B cell (primary cell): ENCODE measurements at regions not wholly inside any gene's neighbourhood (a gene's known extent, or its start where the extent isn't known, plus 50 kb on each side); places are given as distances from the start of the nearest gene placed in this dataset.

Source experiments
- ATAC-seq: fragments of 200-7000 bp; cut with Tn5 transposase; one replicate; pipeline ENCODE4 v1.10.0; 2021; ENCODE audit warnings: low read depth, mild to moderate bottlenecking, moderate number of reproducible peaks, moderate library complexity
- CTCF ChIA-PET: fragments of 350-600 bp; sonication (Branson Sonifier 250); formaldehyde crosslinking; loops from one replicate; lab custom pipeline; 2021; ENCODE audit warnings: antibody characterized with exemption, inconsistent platforms; lab: Charles Lee
- POLR2A ChIA-PET: fragments of 350-600 bp; sonication (Branson Sonifier 250); formaldehyde crosslinking; loops from one replicate; lab custom pipeline; 2021; ENCODE audit warnings: antibody characterized with exemption; lab: Charles Lee
- DNase-seq: peaks from one replicate; pipeline ENCODE4 v3.0.0; 2013
- H2AFZ ChIP-seq: 2 replicates; pipeline ENCODE4 v1.6.1; 2012; ENCODE audit warnings: mild to moderate bottlenecking, low read depth, low read length; ENCODE audit not compliant: insufficient read depth, poor library complexity, severe bottlenecking
- H3K27ac ChIP-seq, 2 donors: 1 replicate in 1 of 2; 2 replicates in 1 of 2; pipeline ENCODE4 v1.5.1; 2012 to 2013; ENCODE audit warnings: low read length in 2 of 2, mild to moderate bottlenecking in 2 of 2, moderate library complexity in 1 of 2
- H3K27me3 ChIP-seq, 4 experiments: fragments of 200-600 bp in 1 of 4; sonication (generic) in 1 of 4; replicated peaks in 1 of 4; 1 replicate in 2 of 4; 2 replicates in 2 of 4; pipeline versions ENCODE4 v1.6.1 to v1.7.0; 2013 to 2016; ENCODE audit warnings: low read length in 3 of 4, mild to moderate bottlenecking in 2 of 4, mixed read lengths in 1 of 4, moderate library complexity in 1 of 4; ENCODE audit not compliant: insufficient read depth in 4 of 4, control insufficient read depth in 3 of 4; ENCODE audit errors: control extremely low read depth in 1 of 4
- H3K36me3 ChIP-seq, 2 experiments: replicated peaks in 1 of 2; 1 replicate in 1 of 2; 2 replicates in 1 of 2; pipeline versions ENCODE4 v1.6.1 to v1.7.1; 2013; ENCODE audit warnings: low read length in 1 of 2; ENCODE audit not compliant: insufficient read depth in 2 of 2, control insufficient read depth in 1 of 2; ENCODE audit errors: control extremely low read depth in 1 of 2, extremely low read depth in 1 of 2
- H3K4me1 ChIP-seq, 2 donors: fragments of 200-600 bp in 1 of 2; sonication (generic) in 1 of 2; 1 replicate in 1 of 2; 2 replicates in 1 of 2; pipeline versions ENCODE4 v1.5.1 to v1.6.1; 2013 to 2017; ENCODE audit warnings: low read length in 2 of 2; ENCODE audit not compliant: control insufficient read depth in 2 of 2, insufficient read depth in 2 of 2
- H3K4me2 ChIP-seq: replicated peaks from 2 replicates; pipeline ENCODE3; 2012; ENCODE audit warnings: mild to moderate bottlenecking, low read depth, low read length; ENCODE audit not compliant: poor library complexity, severe bottlenecking
- H3K4me3 ChIP-seq, 5 experiments: fragments of 200-600 bp in 1 of 5; sonication (generic) in 1 of 5; 1 replicate in 3 of 5; 2 replicates in 2 of 5; pipeline versions ENCODE4 v1.5.1 to v1.7.0; 2011 to 2016; ENCODE audit warnings: low read length in 4 of 5, mild to moderate bottlenecking in 4 of 5, low read depth in 2 of 5, control low read depth in 1 of 5, moderate library complexity in 1 of 5; ENCODE audit not compliant: insufficient read depth in 1 of 5; ENCODE audit errors: control extremely low read depth in 1 of 5, extremely low read depth in 1 of 5
- H3K79me2 ChIP-seq: fragments of 200-600 bp; sonication (generic); one replicate; pipeline ENCODE4 v1.6.0; 2016; ENCODE audit warnings: low read length; ENCODE audit not compliant: control insufficient read depth, insufficient read depth
- H3K9ac ChIP-seq: fragments of 200-600 bp; sonication (generic); 2 replicates; pipeline ENCODE4 v1.6.1; 2017; ENCODE audit warnings: mild to moderate bottlenecking, low read length, moderate library complexity
- H3K9me3 ChIP-seq, 3 donors: one replicate each; pipeline versions ENCODE4 v1.6.1 to v1.7.1; 2013; ENCODE audit warnings: low read length in 2 of 3; ENCODE audit not compliant: control insufficient read depth in 2 of 3, insufficient read depth in 1 of 3; ENCODE audit errors: control extremely low read depth in 1 of 3
- H4K20me1 ChIP-seq: 2 replicates; pipeline ENCODE4 v1.6.0; 2012; ENCODE audit warnings: mild to moderate bottlenecking, low read length; ENCODE audit not compliant: insufficient read depth, control insufficient read depth, poor library complexity, severe bottlenecking
- H3K27ac Mint-ChIP-seq: one replicate; pipeline ENCODE4 v1.8.0; 2021; ENCODE audit warnings: mixed read lengths
- H3K27me3 Mint-ChIP-seq: one replicate; pipeline ENCODE4 v1.8.0; 2021; ENCODE audit warnings: mixed read lengths
- H3K4me1 Mint-ChIP-seq: one replicate; pipeline ENCODE4 v1.8.0; 2021; ENCODE audit warnings: mixed read lengths
- H3K4me3 Mint-ChIP-seq: one replicate; pipeline ENCODE4 v1.8.0; 2021; ENCODE audit warnings: mixed read lengths
- H3K9me3 Mint-ChIP-seq: one replicate; pipeline ENCODE4 v1.8.0; 2022; ENCODE audit warnings: mixed read lengths; ENCODE audit not compliant: insufficient read depth
- CTCF ChIP-seq: fragments of 200-600 bp; IDR thresholded peaks from one replicate; pipeline ENCODE4 v1.8.0; 2022; ENCODE audit warnings: antibody characterized with exemption, mild to moderate bottlenecking
- EZH2 ChIP-seq: IDR thresholded peaks from 2 replicates; pipeline ENCODE4 v1.6.1; 2012; ENCODE audit warnings: borderline replicate concordance, low read depth, mild to moderate bottlenecking, moderate library complexity, low read length; ENCODE audit not compliant: insufficient read depth, poor library complexity, severe bottlenecking
- WGBS: methylation state at CpG from one replicate; pipeline ENCODE4 v1.1.5; 2013; ENCODE audit warnings: missing lambda C conversion rate; ENCODE audit not compliant: insufficient coverage; 5-methylcytosine and 5-hydroxymethylcytosine counted together
- intact Hi-C: fragments of 100-400 bp; cut with micrococcal nuclease; formaldehyde crosslinking; loops from one replicate; pipeline ENCODE4 v1.10.0; 2022

DNA sequence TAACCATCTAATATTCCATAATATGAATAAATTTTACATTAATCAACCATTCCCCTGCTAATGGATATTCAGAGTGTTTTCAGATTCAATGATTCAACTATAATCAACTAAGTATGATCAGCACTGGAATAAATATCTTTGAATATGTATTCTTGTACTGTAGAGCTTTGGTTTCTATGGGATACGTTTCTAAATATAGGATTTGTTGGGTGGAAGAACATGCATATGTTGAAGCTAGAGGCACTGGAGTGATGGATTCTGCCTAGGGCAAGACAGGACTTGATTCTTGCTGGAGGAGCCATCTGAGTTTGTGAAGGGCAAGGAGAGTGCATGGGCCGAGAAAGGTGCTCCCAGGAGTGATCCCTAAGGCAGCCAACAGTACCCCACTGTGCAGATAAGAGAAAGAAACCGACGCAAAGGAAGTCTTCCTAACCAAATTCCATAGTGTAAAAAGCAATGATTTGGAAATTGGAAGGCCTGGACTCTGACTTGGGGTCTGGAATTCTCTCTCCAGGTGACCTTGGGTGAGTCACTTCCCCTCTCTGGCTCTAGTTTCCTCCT, 418.7 kb downstream of the PREX1 start:
- Histone ChIP-seq H3K4me3 (no peak overlapping the region), H3K79me2 (no peaks in the 10 kb centered on the region), H3K9ac (no peak overlapping the region), H4K20me1 (no peaks in the 10 kb centered on the region), H3K27me3 (peaks cover 0 to 20% (median 2%) of the 10 kb centered on the region in 4 experiments), H3K4me1 (no peaks in the 10 kb centered on the region), H3K4me2 (no peak overlapping the region), H3K27ac (no peak overlapping the region), H3K36me3 (no peaks in the 10 kb centered on the region), H3K9me3 (no peaks in the 10 kb centered on the region), H2AFZ (no peak overlapping the region)
- CTCF ChIA-PET = interaction anchor here (0.7 kb wide), 1 partner anchor 211 kb away, joined by 3 read pairs; no protein-coding TSS in a partner anchor
- H3K9me3 Mint-ChIP-seq = no peaks in the 10 kb centered on the region
- TF ChIP-seq CTCF (no peak), EZH2 (no peak)
- intact Hi-C loops = no loop called here
- H3K27ac Mint-ChIP-seq = no peak overlapping the region
- no peaks in the 10 kb centered on the region for H3K4me1 Mint-ChIP-seq
- WGBS = 90% methylated on average over 1 of the region's 4 CpGs
- no peak overlapping the region for H3K4me3 Mint-ChIP-seq
- POLR2A ChIA-PET = no interaction called here
- ATAC-seq = no peak
- peaks cover 25% of the 10 kb centered on the region for H3K27me3 Mint-ChIP-seq
- DNase-seq = no peak

- H3K27me3 Mint-ChIP-seq = peaks cover 25% of the 10 kb centered on the region
- ATAC-seq (no peak), DNase-seq (no peak)
- H3K4me3 ChIP-seq = no peak overlapping the region
- no peaks in the 10 kb centered on the region for H3K4me1 Mint-ChIP-seq
- H3K9ac ChIP-seq = no peak overlapping the region
- ChIA-PET POLR2A (no interaction called here), CTCF (no interaction called here)
- H3K27ac ChIP-seq = no peak overlapping the region
- TF ChIP-seq CTCF (no peak), EZH2 (no peak)
- H3K9me3 ChIP-seq = no peaks in the 10 kb centered on the region
- no peaks in the 10 kb centered on the region for H3K9me3 Mint-ChIP-seq
- H3K27me3 ChIP-seq = peaks cover 0 to 13% (median 1%) of the 10 kb centered on the region in 4 experiments
- H3K79me2 ChIP-seq = no peaks in the 10 kb centered on the region
- H3K4me2 ChIP-seq = no peak overlapping the region
- WGBS = 76% methylated on average over 4 of the region's 6 CpGs
- no peaks in the 10 kb centered on the region for H4K20me1 ChIP-seq
- H2AFZ ChIP-seq = no peak overlapping the region
- H3K27ac Mint-ChIP-seq = no peak overlapping the region
- H3K4me1 ChIP-seq = no peaks in the 10 kb centered on the region
- intact Hi-C loops = no loop called here
- no peaks in the 10 kb centered on the region for H3K36me3 ChIP-seq
- H3K4me3 Mint-ChIP-seq = no peak overlapping the region
Measured at GRCh38 chr20:48407710-48408109, 420.1 kb downstream of the PREX1 start.
